HEK293T (cell line): ENCODE measurements at regions not wholly inside any gene's neighbourhood (a gene's known extent, or its start where the extent isn't known, plus 50 kb on each side); places are given as distances from the start of the nearest gene placed in this dataset.

Source experiments
- ARNT ChIP-seq: fragments of 450-650 bp; IDR thresholded peaks from 2 replicates; pipeline ENCODE4 v1.6.1; 2017; ENCODE audit warnings: mild to moderate bottlenecking
- BHLHE40 ChIP-seq: fragments of 450-650 bp; IDR thresholded peaks from 2 replicates; pipeline ENCODE4 v1.6.1; 2016; ENCODE audit warnings: mild to moderate bottlenecking, moderate library complexity, borderline replicate concordance
- ELF4 ChIP-seq: fragments of 450-650 bp; IDR thresholded peaks from 2 replicates; pipeline ENCODE4 v1.6.1; 2017; ENCODE audit warnings: antibody characterized with exemption
- FOXK2 ChIP-seq: fragments of 450-650 bp; IDR thresholded peaks from 2 replicates; pipeline ENCODE4 v1.6.1; 2016; ENCODE audit warnings: mild to moderate bottlenecking
- FOXM1 ChIP-seq: fragments of 450-650 bp; IDR thresholded peaks from 2 replicates; pipeline ENCODE4 v1.6.1; 2017; ENCODE audit warnings: mild to moderate bottlenecking, borderline replicate concordance
- LEF1 ChIP-seq: fragments of 450-650 bp; IDR thresholded peaks from 2 replicates; pipeline ENCODE4 v1.6.1; 2017; ENCODE audit warnings: mild to moderate bottlenecking, borderline replicate concordance
- NFRKB ChIP-seq: fragments of 450-650 bp; IDR thresholded peaks from 2 replicates; pipeline ENCODE4 v1.6.1; 2016; ENCODE audit warnings: mild to moderate bottlenecking, moderate library complexity
- SP1 ChIP-seq: fragments of 450-650 bp; IDR thresholded peaks from 2 replicates; pipeline ENCODE4 v1.6.1; 2017
- TARDBP ChIP-seq: fragments of 450-650 bp; IDR thresholded peaks from 2 replicates; pipeline ENCODE4 v1.6.1; 2016
- ZNF384 ChIP-seq: fragments of 450-650 bp; IDR thresholded peaks from 2 replicates; pipeline ENCODE4 v1.6.1; 2016

GRCh38 chr1:73948055-73948454 lies 249.9 kb downstream of the LRRIQ3 start:
- TF ChIP-seq TARDBP (no peak), ARNT (no peak), NFRKB (no peak), FOXM1 (no peak), ZNF384 (no peak), ELF4 (no peak), SP1 (no peak), LEF1 (no peak), FOXK2 (no peak), BHLHE40 (no peak)
